SK-N-MC (cell line): ENCODE measurements at regions not wholly inside any gene's neighbourhood (a gene's known extent, or its start where the extent isn't known, plus 50 kb on each side); places are given as distances from the start of the nearest gene placed in this dataset.

Source experiments
- EZH2 ChIP-seq: fragments of 200-600 bp; sonication (generic); IDR thresholded peaks from one replicate; pipeline ENCODE4 v1.6.1; 2017; ENCODE audit warnings: antibody characterized with exemption
- FOXP2 ChIP-seq: optimal IDR thresholded peaks from 2 replicates; pipeline ENCODE3; 2011; ENCODE audit warnings: mild to moderate bottlenecking, moderate library complexity; ENCODE audit not compliant: insufficient read depth; ENCODE audit errors: extremely low read length, control extremely low read depth
- POLR2AphosphoS5 ChIP-seq: IDR thresholded peaks from 2 replicates; pipeline ENCODE4 v1.6.1; 2012; ENCODE audit warnings: mild to moderate bottlenecking, low read depth, low read length, borderline replicate concordance

DNA sequence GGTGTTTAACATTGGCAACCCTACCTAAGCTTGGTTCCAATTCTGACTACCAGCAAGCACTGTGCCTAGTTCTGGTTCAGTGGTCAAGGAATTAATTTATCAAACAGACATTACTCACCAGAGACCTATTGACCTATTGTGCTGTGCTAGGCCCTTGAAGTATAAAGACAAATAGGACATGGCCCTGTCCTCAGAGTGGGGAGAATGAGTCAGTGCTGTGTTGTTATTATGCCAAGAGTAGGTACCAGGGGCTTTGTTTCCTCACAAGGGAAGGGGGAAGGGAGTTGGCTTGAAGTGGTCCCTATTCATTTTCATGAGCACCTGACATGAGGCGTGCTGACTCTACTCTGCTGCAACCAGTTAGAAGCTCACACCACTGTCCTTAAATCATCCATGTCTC lies 62.6 kb upstream of the PLPP4 start:
- TF ChIP-seq EZH2 (no peak), POLR2AphosphoS5 (no peak), FOXP2 (no peak)
